H1 (cell line): ENCODE measurements at regions not wholly inside any gene's neighbourhood (a gene's known extent, or its start where the extent isn't known, plus 50 kb on each side); places are given as distances from the start of the nearest gene placed in this dataset.

Experiments used
- CTCF ChIA-PET: fragments of 300-600 bp; sonication (Branson Sonifier 250); formaldehyde crosslinking; loops from one replicate; lab custom pipeline; 2021; ENCODE audit not compliant: partially characterized antibody; lab: Charles Lee
- POLR2A ChIA-PET: fragments of 300-600 bp; sonication (Branson Sonifier 250); formaldehyde crosslinking; loops from one replicate; lab custom pipeline; 2021; ENCODE audit warnings: inconsistent platforms; ENCODE audit not compliant: partially characterized antibody; lab: Charles Lee
- DNase-seq, 2 experiments: peaks; one replicate each; pipeline versions ENCODE4 v3.0.0 to v3.0.0-alpha.2; 2010 to 2022; ENCODE audit warnings: low spot score in 2 of 2, low read depth in 1 of 2, mixed read lengths in 1 of 2
- FAIRE-seq: peaks from 2 replicates; lab custom pipeline; 2011; peaks lifted over from hg19 to GRCh38; lab: Jason Lieb, UNC
- H2AFZ ChIP-seq: 2 replicates; pipeline ENCODE4 v1.8.1; 2012; ENCODE audit warnings: low read length, inconsistent platforms
- H2AK5ac ChIP-seq: 2 replicates; pipeline ENCODE4 v1.6.1; 2013; ENCODE audit warnings: low read depth, low read length
- H2BK120ac ChIP-seq: replicated peaks from 2 replicates; pipeline ENCODE3; 2013; ENCODE audit warnings: low read depth, low read length, inconsistent platforms
- H2BK12ac ChIP-seq: 2 replicates; pipeline ENCODE4 v1.6.1; 2013; ENCODE audit warnings: low read depth, low read length
- H2BK15ac ChIP-seq: 2 replicates; pipeline ENCODE4 v1.6.1; 2013; ENCODE audit warnings: low read length
- H2BK20ac ChIP-seq: 2 replicates; pipeline ENCODE4 v1.6.1; 2013; ENCODE audit warnings: low read length
- H2BK5ac ChIP-seq: 2 replicates; pipeline ENCODE4 v1.6.1; 2013; ENCODE audit warnings: low read depth, low read length
- H3K14ac ChIP-seq: 2 replicates; pipeline ENCODE4 v1.6.1; 2013; ENCODE audit warnings: inconsistent platforms; ENCODE audit not compliant: insufficient read length
- H3K18ac ChIP-seq: 2 replicates; pipeline ENCODE4 v1.6.1; 2013; ENCODE audit warnings: low read length; ENCODE audit errors: extremely low read depth
- H3K23ac ChIP-seq: 2 replicates; pipeline ENCODE4 v1.6.1; 2013; ENCODE audit warnings: inconsistent platforms; ENCODE audit not compliant: insufficient read length
- H3K23me2 ChIP-seq: 2 replicates; pipeline ENCODE4 v1.6.1; 2013; ENCODE audit warnings: low read depth, low read length
- H3K27ac ChIP-seq: 2 replicates; pipeline ENCODE4 v1.6.1; 2011; ENCODE audit warnings: low read depth, low read length, inconsistent platforms
- H3K27me3 ChIP-seq, 4 experiments: replicated peaks in 1 of 4; 1 replicate in 1 of 4; 2 replicates in 3 of 4; pipeline versions ENCODE4 v1.6.1 to v1.8.1; 2011 to 2013; ENCODE audit warnings: low read length in 3 of 4, mild to moderate bottlenecking in 3 of 4, inconsistent platforms in 2 of 4, mixed read lengths in 2 of 4, moderate library complexity in 1 of 4; ENCODE audit not compliant: control insufficient read depth in 3 of 4, insufficient read depth in 3 of 4; ENCODE audit errors: extremely low read depth in 1 of 4
- H3K36me3 ChIP-seq, 4 experiments: 2 replicates each; pipeline versions ENCODE4 v1.6.1 to v1.8.1; 2011 to 2013; ENCODE audit warnings: mild to moderate bottlenecking in 4 of 4, low read length in 3 of 4, moderate library complexity in 2 of 4, control low read depth in 1 of 4, inconsistent platforms in 1 of 4; ENCODE audit not compliant: insufficient read depth in 4 of 4, control insufficient read depth in 2 of 4
- H3K4ac ChIP-seq: replicated peaks from 2 replicates; pipeline ENCODE3; 2013; ENCODE audit warnings: low read length, low read depth, mixed read lengths, inconsistent platforms; ENCODE audit not compliant: insufficient read length
- H3K4me1 ChIP-seq, 4 experiments: replicated peaks in 1 of 4; 1 replicate in 1 of 4; 2 replicates in 3 of 4; pipeline versions ENCODE4 v1.6.1 to v1.8.1; 2011 to 2013; ENCODE audit warnings: low read length in 3 of 4, inconsistent platforms in 2 of 4, mixed read lengths in 1 of 4; ENCODE audit not compliant: insufficient read depth in 4 of 4, control insufficient read depth in 3 of 4
- H3K4me2 ChIP-seq, 2 experiments: 2 replicates each; pipeline versions ENCODE4 v1.6.1 to v1.8.1; 2011 to 2013; ENCODE audit warnings: low read depth in 2 of 2, low read length in 2 of 2, control low read depth in 1 of 2, inconsistent platforms in 1 of 2, mild to moderate bottlenecking in 1 of 2; ENCODE audit not compliant: insufficient read depth in 1 of 2
- H3K4me3 ChIP-seq, 4 experiments: fragments of 200-600, 300-600 bp in 1 of 4; sonication (generic), shearing (Covaris generic), sonication (Bioruptor Twin) in 1 of 4; 2 replicates each; pipeline versions ENCODE4 v1.5.1 to v1.8.1; 2011 to 2016; ENCODE audit warnings: low read length in 4 of 4, low read depth in 3 of 4, control low read depth in 2 of 4, inconsistent platforms in 2 of 4, mild to moderate bottlenecking in 2 of 4, mixed read lengths in 1 of 4, moderate library complexity in 1 of 4; ENCODE audit not compliant: insufficient read depth in 2 of 4; ENCODE audit errors: extremely low read depth in 1 of 4
- H3K56ac ChIP-seq: replicated peaks from 2 replicates; pipeline ENCODE3; 2013; ENCODE audit warnings: low read depth, mild to moderate bottlenecking, mixed read lengths, low read length, inconsistent platforms; ENCODE audit not compliant: insufficient read length
- H3K79me1 ChIP-seq: 2 replicates; pipeline ENCODE4 v1.6.1; 2013; ENCODE audit warnings: low read depth, low read length, control low read depth
- H3K79me2 ChIP-seq, 2 experiments: 2 replicates each; pipeline versions ENCODE4 v1.6.1 to v1.8.1; 2012 to 2013; ENCODE audit warnings: low read length in 2 of 2, mild to moderate bottlenecking in 2 of 2, inconsistent platforms in 1 of 2; ENCODE audit not compliant: insufficient read depth in 2 of 2, control insufficient read depth in 1 of 2
- H3K9ac ChIP-seq, 4 experiments: replicated peaks in 1 of 4; 1 replicate in 1 of 4; 2 replicates in 3 of 4; pipeline versions ENCODE4 v1.6.1 to v1.8.1; 2011 to 2013; ENCODE audit warnings: low read depth in 3 of 4, low read length in 3 of 4, control low read depth in 2 of 4, mild to moderate bottlenecking in 2 of 4, moderate library complexity in 2 of 4, inconsistent platforms in 1 of 4; ENCODE audit errors: extremely low read depth in 1 of 4
- H3K9me3 ChIP-seq, 2 experiments: 2 replicates each; pipeline versions ENCODE4 v1.6.1 to v1.8.1; 2012 to 2013; ENCODE audit warnings: mild to moderate bottlenecking in 2 of 2, moderate library complexity in 2 of 2, control low read depth in 1 of 2, inconsistent platforms in 1 of 2, low read depth in 1 of 2, low read length in 1 of 2, mixed read lengths in 1 of 2; ENCODE audit not compliant: insufficient read depth in 2 of 2
- H4K20me1 ChIP-seq, 2 experiments: replicated peaks in 1 of 2; 2 replicates each; pipeline versions ENCODE3 to v1.8.1; 2011 to 2013; ENCODE audit warnings: inconsistent platforms in 2 of 2, low read length in 2 of 2, mild to moderate bottlenecking in 1 of 2; ENCODE audit not compliant: insufficient read depth in 2 of 2, control insufficient read depth in 1 of 2
- H4K5ac ChIP-seq: 2 replicates; pipeline ENCODE4 v1.6.1; 2013; ENCODE audit warnings: low read length, low read depth, mixed read lengths, inconsistent platforms; ENCODE audit not compliant: insufficient read length
- H4K8ac ChIP-seq: 2 replicates; pipeline ENCODE4 v1.8.0; 2013; ENCODE audit warnings: mild to moderate bottlenecking, moderate library complexity, low read length, inconsistent platforms; ENCODE audit not compliant: insufficient read depth; ENCODE audit errors: extremely low read depth
- H4K91ac ChIP-seq: replicated peaks from 2 replicates; pipeline ENCODE3; 2013; ENCODE audit warnings: low read length, mixed read lengths, inconsistent platforms; ENCODE audit not compliant: insufficient read length
- EZH2 ChIP-seq: fragments of 200-600 bp; sonication (generic); IDR thresholded peaks from 2 replicates; pipeline ENCODE4 v1.7.1; 2012; ENCODE audit warnings: low read depth, mild to moderate bottlenecking, moderate library complexity, low read length, inconsistent platforms; ENCODE audit not compliant: severe bottlenecking
- TEAD4 ChIP-seq: IDR thresholded peaks from 2 replicates; pipeline ENCODE4 v1.6.1; 2012; ENCODE audit warnings: low read depth, low read length, inconsistent platforms, mixed read lengths
- WGBS, 2 experiments: shearing (Covaris generic) in 1 of 2; methylation state at CpG; one replicate each; pipeline versions ENCODE4 v1.1.6 to v1.1.7; 2013 to 2015; ENCODE audit warnings: low lambda C conversion rate in 2 of 2, mixed read lengths in 2 of 2, inconsistent platforms in 1 of 2, low coverage in 1 of 2, missing lambda C conversion rate in 1 of 2; ENCODE audit not compliant: insufficient replicate concordance in 2 of 2, insufficient coverage in 1 of 2, insufficient read length in 1 of 2; ENCODE audit errors: extremely low coverage in 1 of 2, missing lambda C conversion rate in 1 of 2; 5-methylcytosine and 5-hydroxymethylcytosine counted together

DNA sequence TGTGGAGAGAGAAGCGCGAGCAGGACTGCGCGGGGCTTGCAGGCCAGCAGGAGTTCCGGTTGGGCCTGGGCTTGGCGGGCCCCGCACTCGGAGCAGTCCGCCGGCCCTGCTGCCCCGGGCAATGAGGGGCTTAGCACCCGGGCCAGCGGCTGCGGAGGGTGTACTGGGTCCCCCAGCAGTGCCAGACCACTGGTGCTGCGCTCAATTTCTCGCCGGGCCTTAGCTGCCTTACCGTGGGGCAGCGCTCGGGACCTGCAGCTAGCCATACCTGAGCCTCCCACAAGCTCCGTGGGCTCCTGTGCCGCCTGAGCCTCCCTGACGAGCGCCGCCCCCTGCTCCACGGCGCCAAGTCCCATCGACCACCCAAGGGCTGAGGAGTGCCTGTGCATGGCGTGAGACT, 89.0 kb upstream of the MBOAT1 start:
- H3K4me1 ChIP-seq: no peaks in the 10 kb centered on the region
- no peak overlapping the region for H4K8ac ChIP-seq
- CTCF ChIA-PET: interaction anchor here (1.0 to 2.0 kb wide), 2 partner anchors 9 kb away, joined by 4 to 6 read pairs; no protein-coding TSS in a partner anchor
- H3K4ac ChIP-seq: no peak overlapping the region
- no peak overlapping the region for H3K9ac ChIP-seq
- no peak overlapping the region for H2AFZ ChIP-seq
- POLR2A ChIA-PET: no interaction called here
- H3K56ac ChIP-seq: no peak overlapping the region
- H3K23ac ChIP-seq: no peak overlapping the region
- DNase-seq (no peak), FAIRE-seq (no peak)
- H4K20me1 ChIP-seq: no peaks in the 10 kb centered on the region
- no peak overlapping the region for H2BK5ac ChIP-seq
- no peak overlapping the region for H2BK20ac ChIP-seq
- H3K23me2 ChIP-seq: no peaks in the 10 kb centered on the region
- no peak overlapping the region for H2BK15ac ChIP-seq
- H4K5ac ChIP-seq: no peak overlapping the region
- no peaks in the 10 kb centered on the region for H3K79me1 ChIP-seq
- no peak overlapping the region for H3K27ac ChIP-seq
- H3K4me3 ChIP-seq: no peak overlapping the region
- no peak overlapping the region for H2BK12ac ChIP-seq
- no peak overlapping the region for H2BK120ac ChIP-seq
- no peaks in the 10 kb centered on the region for H3K27me3 ChIP-seq
- H3K9me3 ChIP-seq: no peaks in the 10 kb centered on the region; a peak in 1 of 4 replicates
- no peak overlapping the region for H3K14ac ChIP-seq
- no peaks in the 10 kb centered on the region for H3K79me2 ChIP-seq
- H3K18ac ChIP-seq: no peak overlapping the region
- H4K91ac ChIP-seq: no peak overlapping the region
- H3K36me3 ChIP-seq: no peaks in the 10 kb centered on the region
- H3K4me2 ChIP-seq: no peak overlapping the region
- no peak overlapping the region for H2AK5ac ChIP-seq
- 97% methylated on average over 29 of the region's 29 CpGs; no CpG with 5 or more reads in 1 of the 2 experiments for WGBS, 2 experiments
- TF ChIP-seq TEAD4: no peak
- TF ChIP-seq EZH2: no peak
